AG09319 (cell line): ENCODE measurements at regions not wholly inside any gene's neighbourhood (a gene's known extent, or its start where the extent isn't known, plus 50 kb on each side); places are given as distances from the start of the nearest gene placed in this dataset.

ENCODE experiments used
- DNase-seq: peaks from one replicate; pipeline ENCODE4 v3.0.0-alpha.2; 2010; ENCODE audit warnings: low read depth; ENCODE audit errors: extremely low read depth
- CTCF ChIP-seq: IDR thresholded peaks from 2 replicates; pipeline ENCODE4 v1.5.1; 2011; ENCODE audit warnings: low read depth, mild to moderate bottlenecking, inconsistent platforms, low read length, moderate library complexity

- no peak for TF ChIP-seq CTCF
- no peak for DNase-seq
Observed at GRCh38 chr4:125676583-125676982, 361.8 kb downstream of the FAT4 start.

DNA sequence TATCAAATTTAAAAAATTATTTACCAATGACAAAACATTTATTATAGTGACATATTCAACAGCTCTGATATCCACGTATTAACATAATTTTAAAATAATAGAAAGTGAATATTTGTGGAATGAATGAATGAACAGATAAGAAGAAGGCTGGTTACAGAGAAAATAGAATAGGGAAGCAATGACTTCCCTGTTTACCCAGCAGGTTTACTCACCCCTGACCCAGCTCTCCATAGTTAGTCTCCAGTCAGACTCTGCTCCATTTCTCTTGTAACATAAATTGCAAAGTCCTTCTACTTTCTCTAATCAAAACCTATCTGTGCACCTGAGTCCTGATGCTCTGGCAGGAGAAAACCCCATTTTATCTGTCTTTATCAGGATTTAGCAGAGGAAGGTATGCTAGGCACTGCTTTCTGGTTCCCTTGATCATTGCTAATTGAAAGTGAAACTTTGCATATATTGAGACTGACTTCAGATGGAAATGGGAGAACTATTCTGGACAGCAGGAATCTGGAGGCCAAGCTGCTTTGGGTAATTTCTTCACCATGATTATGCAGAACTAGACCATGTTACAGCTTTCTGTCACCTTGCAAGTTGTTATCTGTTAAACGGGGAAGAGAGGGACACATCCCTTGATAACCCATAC, 363.0 kb downstream of the FAT4 start:
- no peak for DNase-seq
- no peak for TF ChIP-seq CTCF

GRCh38 chr4:125679989-125680388, 365.2 kb downstream of the FAT4 start:
- TF ChIP-seq CTCF: no peak
- no peak for DNase-seq

DNA sequence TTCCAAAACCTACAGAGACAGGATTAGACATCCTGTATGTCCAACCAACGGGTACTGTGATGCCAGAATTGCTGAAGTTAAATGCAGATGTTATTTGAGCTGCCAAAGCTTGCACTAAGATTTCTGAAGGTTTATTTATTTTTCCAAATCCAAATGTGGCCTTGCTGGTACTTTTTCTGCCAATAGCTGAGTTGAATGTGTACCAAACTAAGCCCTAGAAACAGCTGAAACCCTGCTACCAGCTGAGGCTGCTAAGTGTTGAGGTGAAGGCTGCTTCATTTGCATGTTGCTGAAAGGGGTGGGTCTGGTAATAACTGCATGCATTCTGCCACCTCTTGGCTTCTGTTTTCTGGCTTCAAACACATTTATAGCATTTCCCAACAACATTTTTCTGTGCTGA, 366.5 kb downstream of the FAT4 start:
- no peak for TF ChIP-seq CTCF
- DNase-seq: no peak

GRCh38 chr4:125682730-125683129, 368.0 kb downstream of the FAT4 start:
- no peak for TF ChIP-seq CTCF

GRCh38 chr4:125688841-125689240, 374.1 kb downstream of the FAT4 start:
- no peak for DNase-seq
- no peak for TF ChIP-seq CTCF

More at GRCh38 chr4:125682730-125683129, 368.0 kb downstream of the FAT4 start:
- DNase-seq: no peak

- DNase-seq: no peak
- no peak for TF ChIP-seq CTCF
Observed at GRCh38 chr4:125689805-125690204, 375.1 kb downstream of the FAT4 start.
